Non-pigmented ciliary epithelial cell (primary cell): ENCODE measurements at regions not wholly inside any gene's neighbourhood (a gene's known extent, or its start where the extent isn't known, plus 50 kb on each side); places are given as distances from the start of the nearest gene placed in this dataset.
A peak's percentile ranks its signal among the peaks of the same experiment; 100 is the strongest.

ENCODE experiments used
- DNase-seq: peaks from one replicate; pipeline ENCODE4 v3.0.0-alpha.2; 2010; ENCODE audit warnings: low read depth

GRCh38 chr6:56005426-56005825 lies 130.0 kb upstream of the BMP5 start:
- DNase-seq, result no peak

- DNase-seq, result no peak
Measured at GRCh38 chr6:56004426-56004825, 129.0 kb upstream of the BMP5 start.

GRCh38 chr6:56003616-56004015 lies 128.2 kb upstream of the BMP5 start:
- no peak for DNase-seq

- DNase-seq, result no peak
Measured at GRCh38 chr6:56002336-56002735, 126.9 kb upstream of the BMP5 start.

GRCh38 chr6:55998576-55998975 lies 123.2 kb upstream of the BMP5 start:
- no peak for DNase-seq

- DNase-seq, result no peak
Measured at GRCh38 chr6:55997223-55997874, 122.0 kb upstream of the BMP5 start.

GRCh38 chr6:55994531-55994930 lies 119.1 kb upstream of the BMP5 start:
- no peak for DNase-seq

GRCh38 chr6:55993418-55993817 lies 118.0 kb upstream of the BMP5 start:
- DNase-seq, result no peak

- no peak for DNase-seq
Measured at GRCh38 chr6:55992546-55992945, 117.2 kb upstream of the BMP5 start.

GRCh38 chr6:55985309-55985708 lies 109.9 kb upstream of the BMP5 start:
- no peak for DNase-seq

- no peak for DNase-seq
Measured at GRCh38 chr6:55983861-55984260, 108.5 kb upstream of the BMP5 start.

- no peak for DNase-seq
Measured at GRCh38 chr6:55981660-55982059, 106.3 kb upstream of the BMP5 start.

- peak; percentile 3 for DNase-seq
Measured at GRCh38 chr6:55980627-55981211, 105.3 kb upstream of the BMP5 start.

GRCh38 chr6:55979526-55979925 lies 104.1 kb upstream of the BMP5 start:
- no peak for DNase-seq

GRCh38 chr6:55977959-55978665 lies 102.7 kb upstream of the BMP5 start:
- DNase-seq, result no peak

GRCh38 chr6:55974688-55975087 lies 99.3 kb upstream of the BMP5 start:
- DNase-seq, result no peak

GRCh38 chr6:55972091-55972490 lies 96.7 kb upstream of the BMP5 start:
- no peak for DNase-seq

GRCh38 chr6:55969526-55969925 lies 94.1 kb upstream of the BMP5 start:
- no peak for DNase-seq

GRCh38 chr6:55968926-55969325 lies 93.5 kb upstream of the BMP5 start:
- DNase-seq, result no peak

GRCh38 chr6:55964136-55964535 lies 88.7 kb upstream of the BMP5 start:
- no peak for DNase-seq

GRCh38 chr6:55963301-55963700 lies 87.9 kb upstream of the BMP5 start:
- no peak for DNase-seq

GRCh38 chr6:55960344-55960743 lies 85.0 kb upstream of the BMP5 start:
- DNase-seq, result no peak

GRCh38 chr6:55958790-55959189 lies 83.4 kb upstream of the BMP5 start:
- DNase-seq, result no peak
